WTC11 (cell line): ENCODE measurements at regions not wholly inside any gene's neighbourhood (a gene's known extent, or its start where the extent isn't known, plus 50 kb on each side); places are given as distances from the start of the nearest gene placed in this dataset.

Experiments
- ETV6 ChIP-seq: sonication (generic); formaldehyde crosslinking; IDR thresholded peaks from 2 replicates; pipeline ENCODE4 v1.8.1; 2022; ENCODE audit warnings: mild to moderate bottlenecking, missing genetic modification reagents
- FOXK1 ChIP-seq: sonication (generic); formaldehyde crosslinking; IDR thresholded peaks from 2 replicates; pipeline ENCODE4 v1.8.0; 2022; ENCODE audit warnings: mild to moderate bottlenecking, moderate library complexity, missing genetic modification reagents
- NR1H2 ChIP-seq: sonication (generic); formaldehyde crosslinking; IDR thresholded peaks from 2 replicates; pipeline ENCODE4 v1.9.0; 2021; ENCODE audit warnings: mild to moderate bottlenecking, moderate library complexity, missing genetic modification reagents
- NR3C1 ChIP-seq: sonication (generic); formaldehyde crosslinking; conservative IDR thresholded peaks from 2 replicates; pipeline ENCODE4 v1.8.1; 2023; ENCODE audit warnings: low read depth, mild to moderate bottlenecking, missing genetic modification reagents
- ZNF138 ChIP-seq: sonication (generic); formaldehyde crosslinking; conservative IDR thresholded peaks from 2 replicates; pipeline ENCODE4 v1.8.1; 2022; ENCODE audit warnings: mild to moderate bottlenecking, moderate library complexity, missing genetic modification reagents
- TF ChIP-seq, protein P1 (sequence below): sonication (generic); formaldehyde crosslinking; IDR thresholded peaks from 2 replicates; pipeline ENCODE4 v1.8.1; 2023; ENCODE audit warnings: mild to moderate bottlenecking, missing genetic modification reagents, moderate library complexity
- TF ChIP-seq, protein P2 (sequence below): fragments of 200-600 bp; IDR thresholded peaks from 2 replicates; pipeline ENCODE4 v1.8.0; 2022; ENCODE audit warnings: antibody characterized with exemption
- TF ChIP-seq, protein P3 (sequence below): sonication (generic); formaldehyde crosslinking; IDR thresholded peaks from 2 replicates; pipeline ENCODE4 v1.8.0; 2022; ENCODE audit warnings: mild to moderate bottlenecking, missing genetic modification reagents
- TF ChIP-seq, protein P4 (sequence below): sonication (generic); formaldehyde crosslinking; IDR thresholded peaks from 2 replicates; pipeline ENCODE4 v1.8.0; 2022; ENCODE audit warnings: mild to moderate bottlenecking, missing genetic modification reagents

DNA sequence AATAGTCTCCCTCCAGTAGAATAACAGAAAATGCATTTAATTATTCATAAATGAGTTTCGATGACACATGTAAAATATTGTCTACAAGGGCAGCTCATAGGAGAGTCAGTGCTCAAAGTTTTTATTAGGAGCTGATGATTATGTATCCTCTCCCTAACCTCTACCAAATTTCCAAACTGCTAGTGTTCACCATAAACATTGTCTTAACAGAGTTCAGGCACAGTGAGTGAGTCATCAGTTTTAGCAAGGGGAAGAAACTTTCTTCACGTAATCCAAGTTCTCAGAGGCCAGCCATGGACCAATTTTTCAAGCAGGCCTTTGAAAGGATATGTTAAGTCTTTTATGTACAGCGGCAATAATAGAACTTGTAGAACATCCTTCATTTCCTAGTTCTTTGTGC, 649.2 kb upstream of the MIS18BP1 start:
- TF ChIP-seq, protein P1, sequence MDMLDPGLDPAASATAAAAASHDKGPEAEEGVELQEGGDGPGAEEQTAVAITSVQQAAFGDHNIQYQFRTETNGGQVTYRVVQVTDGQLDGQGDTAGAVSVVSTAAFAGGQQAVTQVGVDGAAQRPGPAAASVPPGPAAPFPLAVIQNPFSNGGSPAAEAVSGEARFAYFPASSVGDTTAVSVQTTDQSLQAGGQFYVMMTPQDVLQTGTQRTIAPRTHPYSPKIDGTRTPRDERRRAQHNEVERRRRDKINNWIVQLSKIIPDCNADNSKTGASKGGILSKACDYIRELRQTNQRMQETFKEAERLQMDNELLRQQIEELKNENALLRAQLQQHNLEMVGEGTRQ (CRISPR knock-in tag), result no peak
- TF ChIP-seq, protein P2, sequence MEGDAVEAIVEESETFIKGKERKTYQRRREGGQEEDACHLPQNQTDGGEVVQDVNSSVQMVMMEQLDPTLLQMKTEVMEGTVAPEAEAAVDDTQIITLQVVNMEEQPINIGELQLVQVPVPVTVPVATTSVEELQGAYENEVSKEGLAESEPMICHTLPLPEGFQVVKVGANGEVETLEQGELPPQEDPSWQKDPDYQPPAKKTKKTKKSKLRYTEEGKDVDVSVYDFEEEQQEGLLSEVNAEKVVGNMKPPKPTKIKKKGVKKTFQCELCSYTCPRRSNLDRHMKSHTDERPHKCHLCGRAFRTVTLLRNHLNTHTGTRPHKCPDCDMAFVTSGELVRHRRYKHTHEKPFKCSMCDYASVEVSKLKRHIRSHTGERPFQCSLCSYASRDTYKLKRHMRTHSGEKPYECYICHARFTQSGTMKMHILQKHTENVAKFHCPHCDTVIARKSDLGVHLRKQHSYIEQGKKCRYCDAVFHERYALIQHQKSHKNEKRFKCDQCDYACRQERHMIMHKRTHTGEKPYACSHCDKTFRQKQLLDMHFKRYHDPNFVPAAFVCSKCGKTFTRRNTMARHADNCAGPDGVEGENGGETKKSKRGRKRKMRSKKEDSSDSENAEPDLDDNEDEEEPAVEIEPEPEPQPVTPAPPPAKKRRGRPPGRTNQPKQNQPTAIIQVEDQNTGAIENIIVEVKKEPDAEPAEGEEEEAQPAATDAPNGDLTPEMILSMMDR, result no peak
- TF ChIP-seq NR3C1 (CRISPR knock-in tag) (no peak), ZNF138 (CRISPR knock-in tag) (no peak), FOXK1 (CRISPR knock-in tag) (no peak), ETV6 (CRISPR knock-in tag) (no peak), NR1H2 (CRISPR knock-in tag) (no peak)
- TF ChIP-seq, protein P3, sequence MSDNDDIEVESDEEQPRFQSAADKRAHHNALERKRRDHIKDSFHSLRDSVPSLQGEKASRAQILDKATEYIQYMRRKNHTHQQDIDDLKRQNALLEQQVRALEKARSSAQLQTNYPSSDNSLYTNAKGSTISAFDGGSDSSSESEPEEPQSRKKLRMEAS (CRISPR knock-in tag), result no peak
- TF ChIP-seq, protein P4, sequence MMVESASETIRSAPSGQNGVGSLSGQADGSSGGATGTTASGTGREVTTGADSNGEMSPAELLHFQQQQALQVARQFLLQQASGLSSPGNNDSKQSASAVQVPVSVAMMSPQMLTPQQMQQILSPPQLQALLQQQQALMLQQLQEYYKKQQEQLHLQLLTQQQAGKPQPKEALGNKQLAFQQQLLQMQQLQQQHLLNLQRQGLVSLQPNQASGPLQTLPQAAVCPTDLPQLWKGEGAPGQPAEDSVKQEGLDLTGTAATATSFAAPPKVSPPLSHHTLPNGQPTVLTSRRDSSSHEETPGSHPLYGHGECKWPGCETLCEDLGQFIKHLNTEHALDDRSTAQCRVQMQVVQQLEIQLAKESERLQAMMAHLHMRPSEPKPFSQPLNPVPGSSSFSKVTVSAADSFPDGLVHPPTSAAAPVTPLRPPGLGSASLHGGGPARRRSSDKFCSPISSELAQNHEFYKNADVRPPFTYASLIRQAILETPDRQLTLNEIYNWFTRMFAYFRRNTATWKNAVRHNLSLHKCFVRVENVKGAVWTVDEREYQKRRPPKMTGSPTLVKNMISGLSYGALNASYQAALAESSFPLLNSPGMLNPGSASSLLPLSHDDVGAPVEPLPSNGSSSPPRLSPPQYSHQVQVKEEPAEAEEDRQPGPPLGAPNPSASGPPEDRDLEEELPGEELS (CRISPR knock-in tag), result no peak
